ENCODE measurements at regions not wholly inside any gene's neighbourhood (a gene's known extent, or its start where the extent isn't known, plus 50 kb on each side); places are given as distances from the start of the nearest gene placed in this dataset.

DNA sequence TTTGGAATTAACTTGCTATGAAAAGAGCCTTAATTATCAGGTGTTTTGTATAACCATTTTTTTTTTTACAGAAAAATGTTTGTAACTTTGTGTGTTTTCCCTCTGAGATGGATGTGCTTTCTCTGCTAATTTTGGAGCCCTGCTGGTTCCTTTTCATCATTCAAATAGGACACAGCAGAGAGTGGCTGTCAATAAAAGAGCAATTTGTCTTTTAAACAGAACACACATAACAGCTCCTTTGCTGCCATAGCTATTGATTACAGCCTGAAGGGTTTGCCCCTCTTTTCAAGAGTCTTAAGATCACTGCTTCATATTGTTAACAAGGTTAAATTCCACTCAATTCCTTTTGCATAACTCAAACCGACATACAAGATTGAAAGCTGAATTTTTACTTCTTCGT is 187.2 kb upstream of the MBL2 start:
- Histone ChIP-seq H3K27me3 (ENCODE audit: control insufficient read depth, insufficient read depth, low read length) (no peaks in the 10 kb centered on the region), H3K4me3 (ENCODE audit: low read depth, low read length) (no peak overlapping the region), H3K36me3 (ENCODE audit: control insufficient read depth, insufficient read depth, low read length) (no peaks in the 10 kb centered on the region)
- TF ChIP-seq, protein P1, sequence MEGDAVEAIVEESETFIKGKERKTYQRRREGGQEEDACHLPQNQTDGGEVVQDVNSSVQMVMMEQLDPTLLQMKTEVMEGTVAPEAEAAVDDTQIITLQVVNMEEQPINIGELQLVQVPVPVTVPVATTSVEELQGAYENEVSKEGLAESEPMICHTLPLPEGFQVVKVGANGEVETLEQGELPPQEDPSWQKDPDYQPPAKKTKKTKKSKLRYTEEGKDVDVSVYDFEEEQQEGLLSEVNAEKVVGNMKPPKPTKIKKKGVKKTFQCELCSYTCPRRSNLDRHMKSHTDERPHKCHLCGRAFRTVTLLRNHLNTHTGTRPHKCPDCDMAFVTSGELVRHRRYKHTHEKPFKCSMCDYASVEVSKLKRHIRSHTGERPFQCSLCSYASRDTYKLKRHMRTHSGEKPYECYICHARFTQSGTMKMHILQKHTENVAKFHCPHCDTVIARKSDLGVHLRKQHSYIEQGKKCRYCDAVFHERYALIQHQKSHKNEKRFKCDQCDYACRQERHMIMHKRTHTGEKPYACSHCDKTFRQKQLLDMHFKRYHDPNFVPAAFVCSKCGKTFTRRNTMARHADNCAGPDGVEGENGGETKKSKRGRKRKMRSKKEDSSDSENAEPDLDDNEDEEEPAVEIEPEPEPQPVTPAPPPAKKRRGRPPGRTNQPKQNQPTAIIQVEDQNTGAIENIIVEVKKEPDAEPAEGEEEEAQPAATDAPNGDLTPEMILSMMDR (IDR thresholded peaks at IDR 0.05; ENCODE audit: insufficient read depth, low read length, severe bottlenecking) = no peak
- no peak for FAIRE-seq
- no peak for DNase-seq (ENCODE audit: low read depth)

DNA sequence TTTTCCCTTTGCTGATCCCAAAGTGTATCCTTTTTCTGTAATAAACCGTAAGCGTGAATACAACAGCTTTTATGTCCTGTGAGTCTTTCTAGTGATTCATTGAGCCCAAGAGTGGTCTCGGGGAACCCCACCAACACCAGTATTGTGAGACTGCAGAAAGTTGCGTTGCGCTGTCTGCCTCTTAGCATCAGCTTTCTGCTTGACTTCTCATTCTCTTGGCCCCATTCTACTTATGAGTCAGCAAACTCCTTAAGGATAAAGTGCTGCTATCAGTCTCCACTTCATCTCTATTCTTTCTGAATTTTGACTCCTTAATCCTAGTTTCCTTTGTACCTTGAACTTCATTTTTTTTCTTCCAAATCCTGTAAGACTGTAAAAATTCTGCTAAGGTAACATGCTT is 184.3 kb upstream of the MBL2 start:
- FAIRE-seq (no peak), DNase-seq (ENCODE audit: low read depth) (peak; percentile 38)
- Histone ChIP-seq H3K36me3 (ENCODE audit: control insufficient read depth, insufficient read depth, low read length) (no peaks in the 10 kb centered on the region), H3K4me3 (ENCODE audit: low read depth, low read length) (no peak overlapping the region), H3K27me3 (ENCODE audit: control insufficient read depth, insufficient read depth, low read length) (no peaks in the 10 kb centered on the region)
- TF ChIP-seq, protein P1 (IDR thresholded peaks at IDR 0.05; ENCODE audit: insufficient read depth, low read length, severe bottlenecking) = no peak

DNA sequence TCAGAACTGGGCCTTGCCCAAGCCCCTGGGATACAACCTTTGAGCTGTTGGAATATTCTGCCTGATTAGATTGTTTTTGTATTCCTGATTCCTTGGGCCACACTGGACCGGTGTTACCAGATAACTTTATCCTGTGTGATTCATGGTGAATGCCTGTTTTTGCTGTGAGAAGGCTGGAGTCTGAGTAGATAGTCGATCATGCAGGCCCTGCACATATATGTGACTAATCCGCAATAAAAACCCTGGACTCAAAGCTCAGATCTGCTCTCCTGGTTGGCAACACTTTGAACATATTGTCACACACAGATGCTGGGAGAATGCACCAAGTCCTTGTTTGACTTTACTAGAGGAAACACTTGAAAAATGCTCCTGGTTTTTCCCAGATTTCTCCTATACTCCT is 183.9 kb upstream of the MBL2 start:
- no peaks in the 10 kb centered on the region for H3K36me3 ChIP-seq (ENCODE audit: control insufficient read depth, insufficient read depth, low read length)
- TF ChIP-seq, protein P1 (IDR thresholded peaks at IDR 0.05; ENCODE audit: insufficient read depth, low read length, severe bottlenecking) = no peak
- H3K27me3 ChIP-seq (ENCODE audit: control insufficient read depth, insufficient read depth, low read length) = no peaks in the 10 kb centered on the region
- H3K4me3 ChIP-seq (ENCODE audit: low read depth, low read length) = no peak overlapping the region
- FAIRE-seq = no peak
- peak; percentile 80 for DNase-seq (ENCODE audit: low read depth)

DNA sequence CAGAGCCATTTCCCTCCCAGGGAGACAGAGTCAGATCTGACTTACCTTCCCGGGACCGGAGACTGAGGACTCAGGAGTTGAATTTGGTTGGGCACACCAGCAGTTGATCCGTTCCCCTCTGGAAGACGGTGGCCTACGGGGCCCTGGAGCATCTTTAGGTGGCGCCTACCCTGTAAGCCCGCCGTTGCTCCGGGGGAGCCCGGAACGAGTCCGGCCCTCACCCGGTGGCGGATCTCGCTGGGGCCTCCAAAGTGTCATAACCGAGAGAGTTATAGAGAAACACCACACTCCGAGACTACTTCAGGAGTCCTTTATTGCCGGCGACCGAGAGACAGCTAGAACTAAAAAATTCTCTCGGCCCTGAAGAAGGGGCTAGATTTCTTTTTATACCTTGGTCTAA is 182.8 kb upstream of the MBL2 start:
- TF ChIP-seq, protein P1 (IDR thresholded peaks at IDR 0.05; ENCODE audit: insufficient read depth, low read length, severe bottlenecking) = no peak
- H3K36me3 ChIP-seq (ENCODE audit: control insufficient read depth, insufficient read depth, low read length) = no peaks in the 10 kb centered on the region
- H3K27me3 ChIP-seq (ENCODE audit: control insufficient read depth, insufficient read depth, low read length) = no peaks in the 10 kb centered on the region
- no peak overlapping the region for H3K4me3 ChIP-seq (ENCODE audit: low read depth, low read length)
- DNase-seq (ENCODE audit: low read depth) (no peak), FAIRE-seq (no peak)

DNA sequence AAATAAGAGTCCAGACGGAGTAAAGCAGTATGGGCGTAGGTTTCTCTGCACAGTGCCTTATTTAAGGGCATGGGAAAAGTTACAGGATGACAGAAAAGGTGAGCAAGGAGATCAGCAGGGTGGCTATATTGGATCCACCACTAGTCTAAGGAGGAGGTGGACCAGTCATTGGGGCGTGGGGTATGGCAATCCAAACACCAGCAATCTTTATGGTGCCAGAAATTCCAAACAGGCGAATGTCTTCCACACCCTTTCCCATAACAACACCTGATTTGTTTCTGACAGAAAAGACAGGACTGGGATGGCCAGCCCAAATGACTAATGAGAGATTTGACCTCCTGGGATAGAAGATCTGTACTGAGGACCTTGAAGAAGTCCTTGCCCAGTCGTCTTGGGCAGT is 181.8 kb upstream of the MBL2 start:
- no peaks in the 10 kb centered on the region for H3K36me3 ChIP-seq (ENCODE audit: control insufficient read depth, insufficient read depth, low read length)
- H3K27me3 ChIP-seq (ENCODE audit: control insufficient read depth, insufficient read depth, low read length) = no peaks in the 10 kb centered on the region
- FAIRE-seq = no peak
- TF ChIP-seq, protein P1 (IDR thresholded peaks at IDR 0.05; ENCODE audit: insufficient read depth, low read length, severe bottlenecking) = no peak
- peak; percentile 82 for DNase-seq (ENCODE audit: low read depth)
- H3K4me3 ChIP-seq (ENCODE audit: low read depth, low read length) = no peak overlapping the region

DNA sequence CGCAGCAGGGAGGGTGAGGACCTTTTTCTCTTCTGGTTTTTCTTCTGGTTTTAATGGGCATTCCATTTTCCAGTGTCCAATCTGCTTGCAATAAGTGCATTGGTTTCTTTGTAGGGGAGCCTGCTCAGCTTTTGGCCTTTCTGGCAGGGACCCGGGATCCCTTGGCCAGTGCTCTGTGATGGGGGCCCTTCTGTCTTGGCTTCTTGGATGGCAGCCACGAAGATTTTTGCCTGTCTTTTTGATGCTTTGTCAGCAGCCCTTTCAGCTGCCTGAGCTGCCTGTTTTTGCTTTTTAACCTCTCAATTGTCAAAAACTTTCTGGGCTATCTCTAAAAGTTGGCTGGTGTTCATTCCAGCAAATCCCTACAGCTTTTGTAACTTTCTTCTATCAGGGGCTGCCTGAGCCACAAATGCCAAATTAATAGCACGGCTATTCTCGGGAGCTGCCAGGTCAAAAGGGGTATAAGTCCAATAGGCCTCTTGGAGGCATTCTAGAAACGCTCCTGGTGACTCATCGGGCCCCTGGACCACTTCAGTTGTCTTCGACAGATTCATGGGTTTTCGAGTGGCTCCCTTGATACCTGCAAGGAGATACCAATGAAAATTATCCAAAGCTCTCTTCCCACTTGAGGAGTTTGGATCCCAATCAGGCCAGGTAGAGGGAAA is 179.9 kb upstream of the MBL2 start:
- TF ChIP-seq, protein P1 (IDR thresholded peaks at IDR 0.05; ENCODE audit: insufficient read depth, low read length, severe bottlenecking) = no peak
- no peak overlapping the region for H3K4me3 ChIP-seq (ENCODE audit: low read depth, low read length)
- no peaks in the 10 kb centered on the region for H3K27me3 ChIP-seq (ENCODE audit: control insufficient read depth, insufficient read depth, low read length)
- no peaks in the 10 kb centered on the region for H3K36me3 ChIP-seq (ENCODE audit: control insufficient read depth, insufficient read depth, low read length)
- DNase-seq (ENCODE audit: low read depth) = no peak
- no peak for FAIRE-seq
